ENCODE measurements at regions not wholly inside any gene's neighbourhood (a gene's known extent, or its start where the extent isn't known, plus 50 kb on each side); places are given as distances from the start of the nearest gene placed in this dataset.

DNA sequence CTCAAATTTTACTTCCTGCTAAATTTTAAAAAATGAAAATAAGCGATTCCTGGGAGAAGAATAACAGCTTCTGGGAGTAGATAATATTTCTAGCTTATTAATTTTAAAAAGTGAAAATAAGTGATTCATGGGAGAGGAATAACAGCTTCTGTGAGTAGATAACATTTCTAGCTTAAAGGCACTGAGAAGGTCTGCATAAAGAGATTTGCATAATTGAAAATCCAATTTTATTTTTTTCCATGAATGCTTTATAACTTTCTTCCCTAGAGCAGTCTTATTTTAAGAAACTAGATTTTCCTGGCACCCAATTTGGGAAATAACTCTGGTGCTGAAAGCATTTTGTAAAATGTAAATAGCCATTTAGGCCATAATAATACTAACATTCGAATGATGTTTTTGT is 65.9 kb upstream of the ASTN2 start:
- no peak for DNase-seq

DNA sequence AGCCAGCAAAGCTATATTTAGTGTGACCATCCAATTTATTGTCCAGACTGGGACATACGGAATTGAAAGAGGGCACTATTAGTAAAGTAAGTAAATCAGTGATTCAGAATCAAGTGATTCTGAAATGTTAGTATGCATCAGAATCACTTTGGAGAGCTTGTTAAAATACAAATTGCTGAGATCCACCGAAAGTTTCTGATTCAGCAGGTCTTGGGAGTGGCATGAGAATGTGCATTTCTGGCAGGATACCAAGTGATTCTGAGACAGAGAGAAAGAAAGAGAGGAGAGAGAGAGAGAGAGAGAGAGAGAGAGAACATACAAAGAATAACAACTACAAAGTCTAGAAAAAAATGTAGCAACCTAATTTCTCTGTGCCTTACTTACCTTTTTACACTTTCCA is 65.4 kb upstream of the ASTN2 start:
- no peak for DNase-seq

DNA sequence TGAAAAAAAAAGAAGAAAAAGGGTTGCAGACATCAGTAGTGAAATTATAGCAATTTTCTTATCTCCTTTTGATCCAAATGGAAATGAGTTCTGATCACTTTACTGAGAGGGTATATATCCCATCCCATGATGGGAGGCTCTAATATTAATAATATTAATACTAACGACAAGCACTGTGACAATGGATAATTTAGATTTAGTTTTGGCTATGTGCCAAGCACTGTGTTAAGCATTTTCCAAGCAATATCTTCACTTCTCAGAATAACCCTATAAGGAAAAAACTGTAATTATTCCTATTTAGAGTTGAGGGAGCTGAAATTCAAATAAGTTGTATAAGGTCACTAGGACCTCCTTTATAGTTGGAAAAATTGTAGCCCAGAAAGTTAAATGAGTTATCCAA is 58.4 kb upstream of the ASTN2 start:
- DNase-seq = no peak

DNA sequence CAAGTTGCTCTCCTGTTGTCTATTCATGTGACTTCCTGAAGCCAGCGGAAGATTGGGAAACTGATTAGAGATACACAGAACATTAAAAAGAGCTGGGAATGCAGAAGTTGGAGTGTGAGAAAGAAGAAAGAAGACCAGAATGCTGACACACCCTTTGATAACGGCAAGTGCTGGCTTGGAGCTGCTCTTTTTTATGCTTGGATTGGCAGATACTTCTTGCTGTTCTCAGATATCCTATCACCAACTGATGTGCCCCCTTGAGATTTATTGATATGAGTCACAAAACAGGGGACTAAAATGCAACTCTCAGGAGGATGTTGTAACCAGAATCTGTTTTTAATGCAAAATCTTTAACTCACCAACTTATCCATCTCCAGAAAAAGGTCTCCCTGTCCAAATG is 56.0 kb upstream of the ASTN2 start:
- no peak for DNase-seq

DNA sequence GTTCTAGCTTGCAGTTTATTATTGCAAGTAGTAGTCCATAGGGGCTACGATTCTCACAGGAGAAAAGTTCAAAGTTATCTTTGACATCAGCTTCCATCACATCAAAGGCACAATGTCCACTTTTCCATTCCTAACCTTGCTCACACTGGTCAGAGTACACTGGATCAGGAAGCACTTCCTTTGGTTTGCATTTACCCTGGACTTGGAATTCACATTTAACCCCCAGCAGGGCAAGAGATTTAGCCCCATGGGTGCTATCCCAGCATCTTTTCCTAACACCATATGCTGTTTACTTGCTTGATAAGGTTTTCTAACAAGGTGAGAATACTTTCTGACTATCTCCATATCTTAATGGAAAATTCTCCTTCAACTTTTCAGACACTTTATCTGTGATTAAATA is 55.6 kb upstream of the ASTN2 start:
- no peak for DNase-seq

DNA sequence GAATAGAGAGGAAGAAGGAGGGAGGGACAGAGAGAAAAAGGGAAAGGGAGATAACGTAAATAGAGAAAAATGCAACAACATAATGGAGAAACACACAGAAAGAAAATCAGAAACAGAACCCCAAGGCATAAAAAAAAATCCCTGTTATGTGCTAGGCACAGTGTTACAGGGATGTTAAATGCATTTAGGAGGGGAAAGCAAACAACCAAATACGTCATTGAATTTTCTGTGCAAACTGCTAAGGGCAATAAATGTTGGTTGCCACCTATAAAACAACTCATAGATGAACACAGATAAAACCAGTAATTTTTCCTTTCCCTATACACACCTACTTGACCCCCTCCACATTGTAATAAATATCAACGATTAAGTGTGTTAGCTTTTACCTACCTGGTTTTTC is 51.3 kb upstream of the ASTN2 start:
- DNase-seq = no peak

DNA sequence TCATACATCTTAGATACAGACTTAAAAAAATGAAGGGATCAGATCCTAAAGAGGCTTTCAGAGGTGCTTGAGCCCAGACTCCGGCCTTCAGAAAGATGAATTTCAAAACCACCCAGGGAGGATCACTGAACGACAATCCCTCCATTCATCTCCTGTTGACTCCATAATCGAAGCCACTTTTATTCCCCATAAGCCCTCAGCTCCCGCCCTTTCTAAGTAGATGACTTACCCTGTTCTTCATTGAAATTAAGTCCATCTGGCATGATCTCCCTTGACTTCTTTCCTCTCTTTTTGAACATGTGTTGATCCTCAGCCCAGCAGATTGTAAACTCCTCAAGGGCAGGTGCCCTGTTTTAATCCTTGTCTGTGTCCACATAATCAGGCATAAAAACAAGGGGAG is 50.8 kb upstream of the ASTN2 start:
- DNase-seq = no peak

DNA sequence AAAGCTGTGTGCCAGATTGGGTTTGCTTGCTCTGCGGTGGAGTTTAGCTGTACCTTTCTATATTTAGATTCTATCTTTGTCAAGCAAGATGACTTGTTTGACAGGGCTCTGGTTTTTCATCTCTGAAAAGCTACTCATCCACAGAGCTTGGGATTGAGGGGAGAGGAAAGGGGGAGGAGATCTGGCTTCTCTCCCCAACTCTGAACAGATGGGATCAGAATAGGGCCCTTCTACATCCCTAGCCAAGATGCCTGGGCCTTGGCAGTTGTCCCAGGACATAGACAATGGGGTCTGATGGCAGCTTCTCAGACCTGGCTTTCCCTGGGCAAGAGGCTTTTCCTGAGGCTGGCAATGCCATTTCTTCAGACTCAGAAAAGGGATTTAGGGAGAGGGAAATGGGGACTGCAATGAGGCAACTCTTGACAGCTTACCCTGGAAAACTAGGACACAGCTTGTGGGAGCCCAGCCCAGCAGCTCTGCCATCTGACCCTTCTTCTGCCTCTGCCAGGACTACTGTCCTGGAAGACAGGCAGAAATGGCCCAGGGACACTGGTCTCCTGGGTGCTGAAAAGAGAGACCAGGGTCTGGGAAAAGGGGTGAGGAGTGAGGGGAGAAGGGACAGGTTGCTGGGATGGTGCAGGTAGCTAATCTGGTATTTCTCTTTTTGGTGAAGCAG is 50.2 kb upstream of the ASTN2 start:
- no peak for DNase-seq

Data from NCI-H345 (cell line).